ENCODE measurements at regions not wholly inside any gene's neighbourhood (a gene's known extent, or its start where the extent isn't known, plus 50 kb on each side); places are given as distances from the start of the nearest gene placed in this dataset.
A peak's percentile ranks its signal among the peaks of the same experiment; 100 is the strongest.

DNA sequence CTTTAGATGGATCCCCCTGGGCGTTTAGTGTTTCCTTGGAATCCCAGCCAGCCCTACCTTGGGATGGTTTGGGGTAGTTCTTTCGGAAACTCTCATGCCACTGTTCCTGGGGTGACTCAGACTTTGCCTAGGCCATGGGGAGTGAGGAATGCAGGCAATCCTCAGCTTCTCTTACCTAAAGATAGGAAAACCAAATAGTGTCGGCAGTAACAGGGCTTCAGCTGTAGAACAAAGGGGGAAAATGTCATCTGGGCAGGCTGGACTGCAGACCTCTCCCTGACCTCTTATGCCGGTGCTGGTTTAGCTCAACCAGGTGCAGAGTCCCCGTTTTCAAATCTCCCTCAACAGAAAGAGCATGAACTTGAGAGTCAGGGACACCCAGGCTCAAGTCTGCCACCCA lies 252.1 kb downstream of the TSN start:
- no peak overlapping the region for H3K4me3 ChIP-seq
- no peak for TF ChIP-seq POLR2A (IDR thresholded peaks at IDR 0.05)
- TF ChIP-seq, protein P1, sequence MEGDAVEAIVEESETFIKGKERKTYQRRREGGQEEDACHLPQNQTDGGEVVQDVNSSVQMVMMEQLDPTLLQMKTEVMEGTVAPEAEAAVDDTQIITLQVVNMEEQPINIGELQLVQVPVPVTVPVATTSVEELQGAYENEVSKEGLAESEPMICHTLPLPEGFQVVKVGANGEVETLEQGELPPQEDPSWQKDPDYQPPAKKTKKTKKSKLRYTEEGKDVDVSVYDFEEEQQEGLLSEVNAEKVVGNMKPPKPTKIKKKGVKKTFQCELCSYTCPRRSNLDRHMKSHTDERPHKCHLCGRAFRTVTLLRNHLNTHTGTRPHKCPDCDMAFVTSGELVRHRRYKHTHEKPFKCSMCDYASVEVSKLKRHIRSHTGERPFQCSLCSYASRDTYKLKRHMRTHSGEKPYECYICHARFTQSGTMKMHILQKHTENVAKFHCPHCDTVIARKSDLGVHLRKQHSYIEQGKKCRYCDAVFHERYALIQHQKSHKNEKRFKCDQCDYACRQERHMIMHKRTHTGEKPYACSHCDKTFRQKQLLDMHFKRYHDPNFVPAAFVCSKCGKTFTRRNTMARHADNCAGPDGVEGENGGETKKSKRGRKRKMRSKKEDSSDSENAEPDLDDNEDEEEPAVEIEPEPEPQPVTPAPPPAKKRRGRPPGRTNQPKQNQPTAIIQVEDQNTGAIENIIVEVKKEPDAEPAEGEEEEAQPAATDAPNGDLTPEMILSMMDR (IDR thresholded peaks at IDR 0.05): no peak
- 42 to 50% methylated on average over 5 of the region's 5 CpGs for WGBS, 2 donors
- no peaks in the 10 kb centered on the region for H3K36me3 ChIP-seq (replicated peaks in 1 of 2; ENCODE audit: insufficient read depth in 1 of 2, low read depth in 2 of 2)
- no peaks in the 10 kb centered on the region for H3K9me3 ChIP-seq
- intact Hi-C loops (cut with DNase I): no loop called here
- no peaks in the 10 kb centered on the region for H3K27me3 ChIP-seq
- no peaks in the 10 kb centered on the region for H3K4me1 ChIP-seq
- DNase-seq (no peak), ATAC-seq (no peak)
- no peak overlapping the region for H3K27ac ChIP-seq

DNA sequence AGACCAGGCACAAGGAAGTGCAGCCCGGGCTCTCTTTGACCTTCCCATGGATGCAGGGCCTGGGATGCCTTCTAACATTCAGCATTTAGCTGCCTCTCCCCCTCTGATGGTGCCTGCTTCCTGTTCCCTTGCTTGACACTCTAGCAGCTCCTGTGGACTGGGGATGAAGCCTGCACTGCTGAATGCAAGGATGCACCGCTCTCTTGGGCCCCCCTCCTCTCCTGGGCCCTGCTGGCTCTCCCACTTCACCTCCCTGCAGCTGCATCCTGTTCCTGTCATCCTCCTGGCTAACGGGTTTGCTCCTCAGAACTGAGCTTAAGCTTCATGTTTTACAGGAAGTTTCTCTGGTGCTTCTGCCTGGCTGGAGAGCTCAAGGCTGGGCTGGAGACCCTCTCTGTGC lies 254.1 kb downstream of the TSN start:
- Histone ChIP-seq H3K4me3 (no peak overlapping the region), H3K27ac (no peak overlapping the region), H3K9me3 (no peaks in the 10 kb centered on the region), H3K4me1 (no peaks in the 10 kb centered on the region), H3K27me3 (no peaks in the 10 kb centered on the region), H3K36me3 (replicated peaks in 1 of 2; ENCODE audit: insufficient read depth in 1 of 2, low read depth in 2 of 2) (no peaks in the 10 kb centered on the region)
- no peak for ATAC-seq
- 74% methylated on average over 3 of the region's 3 CpGs; no CpG with 5 or more reads in 1 of the 2 donors for WGBS, 2 donors
- TF ChIP-seq, protein P1 (IDR thresholded peaks at IDR 0.05): no peak
- TF ChIP-seq POLR2A (IDR thresholded peaks at IDR 0.05): no peak
- no peak for DNase-seq
- intact Hi-C loops (cut with DNase I): no loop called here

DNA sequence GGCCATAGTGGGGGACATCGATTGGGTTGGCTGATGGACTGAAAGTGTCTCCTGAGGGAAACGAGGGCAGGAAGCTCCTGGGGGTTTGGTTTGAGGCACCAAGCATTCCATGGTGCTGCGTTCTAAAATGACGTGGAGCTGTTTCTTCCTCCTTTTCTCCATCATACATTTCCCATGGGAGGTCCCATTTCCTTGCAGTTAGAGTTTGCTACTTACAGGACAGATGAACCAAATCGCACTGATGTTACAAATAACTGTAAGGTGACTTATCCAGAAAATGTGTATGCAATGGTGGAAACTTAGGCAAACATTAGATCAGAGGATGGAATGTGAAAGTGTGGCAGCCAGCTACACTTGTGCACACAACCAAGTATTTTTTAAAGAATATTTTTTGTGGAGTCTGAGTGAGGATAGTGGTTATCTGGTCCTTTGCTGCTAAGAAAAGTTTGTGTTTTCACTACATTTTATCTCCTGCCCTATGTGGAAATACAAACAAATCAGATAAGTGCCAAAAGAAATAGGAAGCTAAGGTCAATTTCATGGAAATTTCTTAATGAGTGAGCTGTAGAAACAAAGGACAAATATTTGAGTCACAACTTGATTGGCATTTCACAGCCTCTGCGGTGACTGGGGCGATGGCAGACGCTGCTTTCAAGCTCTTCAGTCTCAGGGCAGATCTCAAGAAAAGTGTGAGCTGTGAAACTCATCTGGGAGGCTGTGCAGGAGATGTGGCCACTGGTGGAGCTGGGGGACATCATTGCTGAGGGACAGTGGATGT lies 256.2 kb downstream of the TSN start:
- Histone ChIP-seq H3K4me1 (no peaks in the 10 kb centered on the region), H3K36me3 (replicated peaks in 1 of 2; ENCODE audit: insufficient read depth in 1 of 2, low read depth in 2 of 2) (no peaks in the 10 kb centered on the region), H3K27me3 (no peaks in the 10 kb centered on the region), H3K4me3 (no peak overlapping the region), H3K27ac (no peak overlapping the region), H3K9me3 (no peaks in the 10 kb centered on the region)
- ATAC-seq (no peak), DNase-seq (no peak)
- 49 to 58% methylated on average over 8 of the region's 8 CpGs for WGBS, 2 donors
- TF ChIP-seq POLR2A (IDR thresholded peaks at IDR 0.05): no peak
- TF ChIP-seq, protein P1 (IDR thresholded peaks at IDR 0.05): no peak
- intact Hi-C loops (cut with DNase I): no loop called here

DNA sequence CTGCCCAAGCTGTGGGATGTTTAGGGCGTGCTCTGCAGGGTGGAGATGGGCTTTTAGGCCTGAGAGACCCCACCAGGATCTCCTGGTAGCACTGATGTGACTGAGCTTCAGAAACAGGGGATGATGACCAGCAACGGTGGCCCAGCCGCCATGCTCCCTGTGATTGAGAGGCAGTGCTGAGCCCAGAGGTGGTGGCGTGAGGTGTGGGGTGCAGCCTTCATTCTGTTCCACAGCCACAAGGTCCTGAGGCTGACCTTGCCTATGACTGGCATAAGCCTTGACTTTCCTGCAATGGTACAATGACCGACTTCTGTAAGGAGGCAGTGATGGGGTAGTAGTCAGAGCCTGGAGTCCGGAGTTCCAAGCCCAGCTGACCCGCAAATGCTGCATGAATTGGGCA lies 263.3 kb downstream of the TSN start:
- intact Hi-C loops (cut with DNase I): no loop called here
- H3K4me1 ChIP-seq: peaks cover 15% of the 10 kb centered on the region
- DNase-seq (no peak), ATAC-seq (no peak)
- H3K4me3 ChIP-seq: no peak overlapping the region
- no peaks in the 10 kb centered on the region for H3K9me3 ChIP-seq
- TF ChIP-seq POLR2A (IDR thresholded peaks at IDR 0.05): no peak
- TF ChIP-seq, protein P1 (IDR thresholded peaks at IDR 0.05): no peak
- no peaks in the 10 kb centered on the region for H3K36me3 ChIP-seq (replicated peaks in 1 of 2; ENCODE audit: insufficient read depth in 1 of 2, low read depth in 2 of 2)
- no peaks in the 10 kb centered on the region for H3K27me3 ChIP-seq
- 82 to 84% methylated on average over 7 of the region's 7 CpGs for WGBS, 2 donors
- no peak overlapping the region for H3K27ac ChIP-seq

DNA sequence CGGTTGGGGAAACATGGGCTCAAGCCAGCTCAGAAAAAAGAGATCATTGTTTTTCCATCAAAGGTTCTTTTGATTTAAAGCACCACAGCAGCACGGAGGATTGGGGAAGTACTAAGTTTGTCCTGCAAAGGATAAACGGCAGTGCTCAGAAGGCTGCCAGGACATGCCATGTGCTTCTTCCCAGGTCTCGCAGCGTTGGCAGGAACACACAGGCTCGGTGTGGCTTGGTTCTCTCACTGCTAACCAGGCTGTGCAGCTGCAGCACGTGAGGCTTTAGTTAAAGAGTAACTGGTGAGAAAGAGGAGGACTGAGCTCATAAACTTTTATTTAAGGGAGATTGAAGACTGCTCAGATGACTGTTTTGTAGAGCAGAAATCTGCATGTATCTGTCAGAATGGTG lies 264.3 kb downstream of the TSN start:
- H3K4me3 ChIP-seq: no peak overlapping the region
- 6 to 7% methylated on average over 7 of the region's 7 CpGs for WGBS, 2 donors
- intact Hi-C loops (cut with DNase I): no loop called here
- no peaks in the 10 kb centered on the region for H3K36me3 ChIP-seq (replicated peaks in 1 of 2; ENCODE audit: insufficient read depth in 1 of 2, low read depth in 2 of 2)
- no peaks in the 10 kb centered on the region for H3K27me3 ChIP-seq
- peaks cover 15% of the 10 kb centered on the region for H3K4me1 ChIP-seq
- ATAC-seq (peak; percentile 87), DNase-seq (peak; percentile 55 to 82 (median 72))
- no peaks in the 10 kb centered on the region for H3K9me3 ChIP-seq
- TF ChIP-seq, protein P1 (IDR thresholded peaks at IDR 0.05): peak in 2 of 7 experiments; percentile 12 to 13
- no peak for TF ChIP-seq POLR2A (IDR thresholded peaks at IDR 0.05)
- H3K27ac ChIP-seq: no peak overlapping the region

Data from body of pancreas (tissue), 4 donors.